Mucosa of descending colon (tissue), 3 donors: ENCODE measurements at regions not wholly inside any gene's neighbourhood (a gene's known extent, or its start where the extent isn't known, plus 50 kb on each side); places are given as distances from the start of the nearest gene placed in this dataset.
"Not testable (repeated sequence)": the region's sequence is repeated elsewhere in the genome, so short reads cannot be mapped to it uniquely, and the experiment has no call there.

Source experiments
- ATAC-seq: fragments of 200-7000 bp; cut with Tn5 transposase; one replicate; pipeline ENCODE4 v1.9.1; 2020; ENCODE audit warnings: mild to moderate bottlenecking, moderate library complexity
- DNase-seq, 3 donors: peaks; one replicate each; pipeline ENCODE4 v3.0.0-alpha.2; 2020
- H3K36me3 ChIP-seq: fragments of 200-600 bp; one replicate; pipeline ENCODE4 v1.8.0; 2021; ENCODE audit warnings: low read depth, mild to moderate bottlenecking
- H3K4me1 ChIP-seq: fragments of 200-600 bp; one replicate; pipeline ENCODE4 v1.8.0; 2021; ENCODE audit warnings: low read depth, mild to moderate bottlenecking
- H3K4me3 ChIP-seq: fragments of 200-600 bp; one replicate; pipeline ENCODE4 v1.8.0; 2021; ENCODE audit warnings: mild to moderate bottlenecking
- H3K9me3 ChIP-seq: fragments of 200-600 bp; one replicate; pipeline ENCODE4 v1.8.0; 2021; ENCODE audit warnings: mild to moderate bottlenecking
- CTCF ChIP-seq: fragments of 200-600 bp; IDR thresholded peaks from one replicate; pipeline ENCODE4 v1.8.0; 2022; ENCODE audit warnings: antibody characterized with exemption, mild to moderate bottlenecking
- intact Hi-C, 2 donors: fragments of 100-400 bp; cut with DNase I in 1 of 2; cut with micrococcal nuclease in 1 of 2; formaldehyde crosslinking; loops; one replicate each; pipeline versions ENCODE4 v1.11.0 to v1.11.1; 2022; cut with DNase I, micrococcal nuclease
- donor health status: DM: no; HTN: no; CAD: no; lungs with moderate emphysema.
- donor health status: DM: no; HTN: no; CAD: no.
- donor health status: DM: no; HTN: yes; CAD: no.

GRCh38 chr7:79610748-79611304, 157.4 kb upstream of the MAGI2 start:
- TF ChIP-seq CTCF: no peak
- no peak overlapping the region for H3K4me3 ChIP-seq
- no peaks in the 10 kb centered on the region for H3K9me3 ChIP-seq
- ATAC-seq (no peak), DNase-seq (no peak)
- intact Hi-C loops: no loop called here
- H3K36me3 ChIP-seq: no peaks in the 10 kb centered on the region
- no peaks in the 10 kb centered on the region for H3K4me1 ChIP-seq

DNA sequence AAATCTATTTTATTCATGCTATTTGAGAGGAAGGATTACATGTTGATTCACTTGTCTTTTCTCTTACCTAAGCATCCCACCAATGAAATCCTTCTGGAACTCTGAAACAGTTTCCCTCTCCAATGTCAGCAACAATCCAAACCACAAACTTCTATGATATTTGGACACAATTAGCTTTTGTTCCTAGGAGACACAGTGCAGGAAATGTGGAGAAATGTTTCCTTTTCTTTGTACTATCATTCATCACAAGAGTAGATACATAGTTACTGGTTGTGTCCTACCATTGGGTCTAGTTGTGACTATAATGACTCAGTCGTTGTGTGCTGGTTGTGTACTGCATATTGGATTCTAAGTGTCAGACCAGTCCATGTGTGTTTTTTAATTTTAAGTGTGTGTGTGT, 156.8 kb upstream of the MAGI2 start:
- no peaks in the 10 kb centered on the region for H3K36me3 ChIP-seq
- ATAC-seq (no peak), DNase-seq (no peak)
- H3K4me1 ChIP-seq: no peaks in the 10 kb centered on the region
- intact Hi-C loops: no loop called here
- TF ChIP-seq CTCF: no peak
- H3K9me3 ChIP-seq: no peaks in the 10 kb centered on the region
- H3K4me3 ChIP-seq: no peak overlapping the region

DNA sequence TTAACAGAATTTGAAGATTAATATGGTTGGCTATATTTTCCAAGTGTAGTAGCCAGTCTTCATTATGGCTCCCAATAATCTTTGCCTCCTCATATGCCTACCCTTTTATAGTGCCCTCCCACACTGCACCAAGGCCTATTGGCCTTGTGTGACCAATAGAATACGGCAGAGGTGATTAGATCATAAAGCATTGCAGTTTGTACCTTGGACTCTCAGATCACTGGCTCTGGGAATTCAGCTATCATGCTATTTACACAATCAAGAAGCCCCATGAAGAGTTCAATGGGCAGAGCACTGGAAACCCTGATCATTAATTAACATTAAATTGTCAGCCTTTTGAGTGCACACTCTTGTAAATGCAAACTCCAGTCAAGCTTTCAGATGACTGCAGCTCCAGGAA, 154.5 kb upstream of the MAGI2 start:
- TF ChIP-seq CTCF: no peak
- ATAC-seq: peak; percentile 61
- DNase-seq: no peak
- no peaks in the 10 kb centered on the region for H3K4me1 ChIP-seq
- H3K4me3 ChIP-seq: no peak overlapping the region
- H3K9me3 ChIP-seq: no peaks in the 10 kb centered on the region
- intact Hi-C loops: no loop called here
- no peaks in the 10 kb centered on the region for H3K36me3 ChIP-seq

GRCh38 chr7:79604841-79605240, 151.4 kb upstream of the MAGI2 start:
- TF ChIP-seq CTCF: no peak
- Histone ChIP-seq H3K4me1 (no peaks in the 10 kb centered on the region), H3K9me3 (no peaks in the 10 kb centered on the region), H3K36me3 (no peaks in the 10 kb centered on the region), H3K4me3 (no peak overlapping the region)
- intact Hi-C loops: no loop called here
- no peak for DNase-seq
- ATAC-seq: no peak

- intact Hi-C loops: no loop called here
These were observed 144.9 kb upstream of the MAGI2 start for GRCh38 chr7:79598351-79598750.

GRCh38 chr7:79594671-79595070, 141.2 kb upstream of the MAGI2 start:
- intact Hi-C loops, H3K4me1 ChIP-seq, DNase-seq, H3K36me3 ChIP-seq, H3K4me3 ChIP-seq, H3K9me3 ChIP-seq, ATAC-seq: not testable (repeated sequence)

More at GRCh38 chr7:79598351-79598750, 144.9 kb upstream of the MAGI2 start:
- Histone ChIP-seq H3K4me1 (no peaks in the 10 kb centered on the region), H3K36me3 (no peaks in the 10 kb centered on the region), H3K4me3 (no peak overlapping the region), H3K9me3 (no peaks in the 10 kb centered on the region)
- no peak for ATAC-seq
- no peak for DNase-seq
- TF ChIP-seq CTCF: no peak
